ENCODE measurements at regions not wholly inside any gene's neighbourhood (a gene's known extent, or its start where the extent isn't known, plus 50 kb on each side); places are given as distances from the start of the nearest gene placed in this dataset.

GRCh38 chr13:46495066-46495465, 57.9 kb upstream of the LRCH1 start:
- TF ChIP-seq CTCF (IDR thresholded peaks at IDR 0.05), result no peak
- TF ChIP-seq POLR2A (IDR thresholded peaks at IDR 0.05), result no peak
